Epithelial cell of proximal tubule (primary cell): ENCODE measurements at regions not wholly inside any gene's neighbourhood (a gene's known extent, or its start where the extent isn't known, plus 50 kb on each side); places are given as distances from the start of the nearest gene placed in this dataset.

Experiments used
- DNase-seq: peaks from one replicate; pipeline ENCODE4 v3.0.0-alpha.2; 2011; ENCODE audit warnings: low read depth
- H3K4me3 ChIP-seq: 2 replicates; pipeline ENCODE4 v1.5.1; 2011; ENCODE audit warnings: low read depth, mild to moderate bottlenecking, low read length
- CTCF ChIP-seq: conservative IDR thresholded peaks from 2 replicates; pipeline ENCODE4 v1.5.1; 2012; ENCODE audit warnings: low read depth, mild to moderate bottlenecking, low read length

- TF ChIP-seq CTCF, result no peak
- no peak overlapping the region for H3K4me3 ChIP-seq
These were observed 1064.5 kb upstream of the DDX18 start for GRCh38 chr2:116749994-116750393.

GRCh38 chr2:116754381-116755101 lies 1060.0 kb upstream of the DDX18 start:
- no peak overlapping the region for H3K4me3 ChIP-seq
- DNase-seq, result no peak
- no peak for TF ChIP-seq CTCF

More at GRCh38 chr2:116749994-116750393, 1064.5 kb upstream of the DDX18 start:
- DNase-seq, result no peak

GRCh38 chr2:116761864-116762263 lies 1052.6 kb upstream of the DDX18 start:
- no peak for DNase-seq
- no peak overlapping the region for H3K4me3 ChIP-seq
- TF ChIP-seq CTCF, result no peak

GRCh38 chr2:116769514-116769913 lies 1045.0 kb upstream of the DDX18 start:
- no peak for TF ChIP-seq CTCF
- H3K4me3 ChIP-seq, result no peak overlapping the region

GRCh38 chr2:116776556-116776955 lies 1037.9 kb upstream of the DDX18 start:
- no peak for TF ChIP-seq CTCF
- DNase-seq, result no peak
- H3K4me3 ChIP-seq, result no peak overlapping the region

More at GRCh38 chr2:116769514-116769913, 1045.0 kb upstream of the DDX18 start:
- DNase-seq, result no peak

- no peak overlapping the region for H3K4me3 ChIP-seq
- no peak for TF ChIP-seq CTCF
- DNase-seq, result no peak
These were observed 1026.6 kb upstream of the DDX18 start for GRCh38 chr2:116787848-116788247.

GRCh38 chr2:116802671-116803070 lies 1011.8 kb upstream of the DDX18 start:
- no peak for DNase-seq
- no peak for TF ChIP-seq CTCF
- no peak overlapping the region for H3K4me3 ChIP-seq
